HS-27A (cell line): ENCODE measurements at regions not wholly inside any gene's neighbourhood (a gene's known extent, or its start where the extent isn't known, plus 50 kb on each side); places are given as distances from the start of the nearest gene placed in this dataset.
"Not testable (repeated sequence)": the region's sequence is repeated elsewhere in the genome, so short reads cannot be mapped to it uniquely, and the experiment has no call there.

Experiments used
- DNase-seq: peaks from one replicate; pipeline ENCODE4 v3.0.0-alpha.2; 2012; ENCODE audit warnings: low read depth, missing footprints

GRCh38 chr6:18527836-18528743 is 140.9 kb downstream of the RNF144B start:
- DNase-seq = no peak

DNA sequence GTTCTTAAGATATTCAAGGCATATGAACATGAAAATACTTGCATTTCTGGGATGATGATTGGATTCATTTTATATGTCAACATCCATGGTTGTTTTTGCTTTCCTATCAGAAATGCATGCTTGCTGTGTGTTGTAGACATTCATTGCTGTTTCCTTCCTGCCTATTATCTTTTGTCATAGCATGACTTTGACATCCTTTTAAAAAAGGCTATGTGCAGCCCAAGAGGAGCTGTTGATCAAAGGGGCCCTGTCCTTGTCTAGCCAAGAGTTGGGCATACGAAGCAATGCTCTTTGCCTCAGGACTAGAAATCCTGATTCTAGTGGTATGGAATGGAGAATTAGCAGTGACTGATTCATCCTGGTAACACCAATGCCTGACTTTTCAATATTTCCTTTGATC is 143.1 kb downstream of the RNF144B start:
- no peak for DNase-seq

GRCh38 chr6:18532139-18532538 is 145.0 kb downstream of the RNF144B start:
- DNase-seq = no peak

DNA sequence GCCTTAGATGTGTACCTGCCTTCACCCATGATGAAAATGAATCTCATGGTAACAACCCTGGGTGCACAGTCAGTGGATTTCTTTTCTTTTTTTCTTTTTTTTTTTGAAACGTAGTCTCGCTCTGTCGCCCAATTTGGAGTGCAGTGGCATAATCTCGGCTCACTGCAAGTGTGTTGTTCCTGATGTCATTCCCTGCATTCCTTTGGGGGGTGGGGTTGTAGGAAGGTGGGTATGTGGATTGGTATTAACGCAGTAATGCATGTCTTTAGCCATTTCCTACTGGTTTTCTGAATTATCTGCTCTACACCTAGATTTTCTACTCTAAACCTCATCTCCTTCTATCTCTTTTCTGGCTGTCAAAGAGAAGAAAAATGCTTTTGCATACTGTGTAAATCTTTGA is 146.6 kb downstream of the RNF144B start:
- no peak for DNase-seq

DNA sequence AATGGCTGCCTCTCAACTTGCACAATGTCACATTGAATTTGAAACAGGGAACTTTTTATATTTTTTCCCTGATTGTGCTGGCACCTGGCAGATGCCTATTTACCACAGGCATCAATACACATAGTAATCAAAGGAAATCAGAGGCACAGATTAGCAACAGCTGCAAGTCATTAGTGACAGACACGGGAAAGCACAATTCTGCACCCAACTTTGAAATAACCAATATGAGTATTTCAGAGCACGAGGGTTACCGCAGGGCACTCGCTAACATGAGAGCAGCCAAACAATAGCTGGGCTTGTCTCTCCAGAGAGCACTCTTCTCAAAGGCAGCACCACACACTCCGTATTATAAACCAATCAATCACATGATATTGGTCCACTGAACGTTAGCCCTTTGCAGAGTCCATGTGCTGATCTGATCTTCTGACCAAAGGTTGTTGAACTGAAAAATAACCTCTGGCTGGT is 149.5 kb downstream of the RNF144B start:
- no peak for DNase-seq

DNA sequence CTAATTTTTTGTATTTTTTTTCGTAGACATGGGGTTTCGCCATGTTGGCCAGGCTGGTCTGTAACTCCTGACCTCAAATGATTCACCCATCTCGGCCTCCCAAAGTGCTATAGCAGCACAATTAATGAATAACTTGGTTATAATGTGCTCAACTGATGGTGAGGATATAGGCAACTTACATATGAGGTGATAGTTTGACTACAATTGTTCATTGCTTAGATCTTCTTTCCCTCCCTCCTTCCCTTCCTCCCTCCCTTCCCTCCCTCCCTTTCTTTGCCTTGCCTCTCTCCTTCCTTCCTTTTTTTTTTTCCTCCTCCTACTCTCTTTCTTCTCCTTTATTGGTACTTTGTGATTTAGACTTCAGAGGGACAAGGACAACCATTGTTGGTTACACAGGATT is 151.2 kb downstream of the RNF144B start:
- no peak for DNase-seq

DNA sequence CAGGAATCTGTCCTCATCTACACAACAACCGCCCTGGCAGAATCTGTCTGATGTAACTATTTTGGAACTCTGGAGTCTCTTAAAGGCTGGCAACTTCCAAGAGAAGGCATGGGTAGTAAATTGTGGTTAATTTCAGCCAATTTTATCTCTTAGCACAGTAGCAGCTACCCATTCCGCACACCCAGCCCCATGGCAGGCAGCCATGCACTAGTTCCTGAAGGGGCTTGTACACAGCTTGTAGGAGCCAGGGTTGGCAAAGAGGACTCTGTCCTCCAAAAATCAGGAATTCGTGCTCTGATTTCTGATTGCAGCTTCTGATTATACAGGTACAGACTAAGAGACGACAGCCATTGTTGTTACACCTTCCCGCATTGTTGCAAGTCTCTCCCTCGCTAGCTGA is 155.9 kb downstream of the RNF144B start:
- DNase-seq = no peak

DNA sequence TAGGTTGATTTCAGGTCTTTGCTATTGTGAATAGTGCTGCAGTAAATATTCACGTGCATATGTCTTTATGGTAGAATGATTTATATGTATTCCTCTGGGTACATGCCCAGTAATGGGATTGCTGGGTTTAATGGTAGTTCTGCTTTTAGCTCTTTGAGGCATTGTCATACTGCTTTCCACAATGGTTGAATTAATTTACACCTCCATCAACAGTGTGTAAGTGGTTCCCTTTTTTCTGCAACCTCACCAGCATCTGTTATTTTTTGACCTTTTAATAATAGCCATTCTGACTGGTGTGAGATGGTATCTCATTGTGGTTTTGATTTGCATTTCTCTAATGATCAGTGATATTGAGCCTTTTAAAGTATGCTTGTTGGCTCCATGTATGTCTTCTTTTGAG is 158.0 kb downstream of the RNF144B start:
- not testable (repeated sequence) for DNase-seq

- no peak for DNase-seq
Measured at GRCh38 chr6:18545726-18546125, 158.6 kb downstream of the RNF144B start.

DNA sequence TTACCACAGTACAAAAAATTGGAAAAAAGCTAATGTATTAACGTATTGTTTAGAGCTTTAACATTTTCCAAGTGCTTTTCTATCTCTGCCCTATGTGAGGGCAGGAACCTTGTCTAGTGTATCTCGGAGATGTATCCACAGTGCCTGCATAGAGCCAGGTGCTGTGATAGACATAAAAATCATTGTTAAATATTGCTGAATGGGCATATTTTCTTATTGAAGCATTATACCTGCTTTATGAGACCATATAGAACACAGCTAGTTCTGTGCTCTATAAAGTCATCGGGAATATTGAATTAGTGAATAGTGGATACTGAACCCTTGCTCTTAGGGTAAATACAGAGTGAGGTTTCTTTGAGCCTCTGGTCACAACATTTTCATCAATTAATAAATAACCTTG is 163.0 kb downstream of the RNF144B start:
- DNase-seq = no peak

- DNase-seq = no peak
Measured at GRCh38 chr6:18551228-18551627, 164.1 kb downstream of the RNF144B start.

- no peak for DNase-seq
Measured at GRCh38 chr6:18555750-18556149, 168.6 kb downstream of the RNF144B start.

- DNase-seq = no peak
Measured at GRCh38 chr6:18561037-18561750, 174.0 kb downstream of the RNF144B start.

DNA sequence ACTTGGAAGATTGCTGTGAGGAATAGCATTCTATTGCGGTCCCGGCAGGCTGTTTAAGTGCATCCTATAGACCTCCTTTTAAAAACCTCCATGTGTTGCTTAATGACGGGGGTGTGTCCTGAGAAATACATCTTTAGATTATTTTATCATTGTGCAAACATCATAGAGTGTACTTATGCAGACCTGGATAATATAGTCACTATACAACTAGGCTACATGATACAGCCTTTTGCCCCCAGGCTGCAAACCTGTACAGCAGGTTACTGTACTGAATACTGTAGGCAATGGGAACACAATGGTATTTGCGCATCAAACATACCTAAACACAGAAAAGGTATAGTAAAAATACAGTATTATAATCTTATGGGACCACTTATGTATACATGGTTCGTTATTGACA is 175.6 kb downstream of the RNF144B start:
- no peak for DNase-seq

DNA sequence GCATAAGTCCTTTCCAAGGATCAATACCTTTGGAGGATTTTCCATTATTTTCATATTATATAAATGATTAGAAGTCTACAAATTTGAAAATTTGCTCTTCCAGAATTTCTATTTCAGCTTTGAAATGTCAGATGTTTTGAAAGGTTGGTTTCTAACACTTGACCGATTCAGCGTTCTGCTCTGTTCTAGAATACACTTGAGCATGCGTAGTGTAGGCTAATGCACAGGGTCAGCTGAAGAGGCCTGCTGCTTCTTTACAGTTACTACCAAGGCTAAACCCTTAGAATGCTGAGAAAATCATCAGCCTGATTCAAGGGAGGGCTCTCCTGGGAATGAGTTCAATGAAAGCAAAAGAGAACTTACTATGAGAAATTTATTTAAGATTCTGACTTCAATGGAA is 177.6 kb downstream of the RNF144B start:
- DNase-seq = no peak

DNA sequence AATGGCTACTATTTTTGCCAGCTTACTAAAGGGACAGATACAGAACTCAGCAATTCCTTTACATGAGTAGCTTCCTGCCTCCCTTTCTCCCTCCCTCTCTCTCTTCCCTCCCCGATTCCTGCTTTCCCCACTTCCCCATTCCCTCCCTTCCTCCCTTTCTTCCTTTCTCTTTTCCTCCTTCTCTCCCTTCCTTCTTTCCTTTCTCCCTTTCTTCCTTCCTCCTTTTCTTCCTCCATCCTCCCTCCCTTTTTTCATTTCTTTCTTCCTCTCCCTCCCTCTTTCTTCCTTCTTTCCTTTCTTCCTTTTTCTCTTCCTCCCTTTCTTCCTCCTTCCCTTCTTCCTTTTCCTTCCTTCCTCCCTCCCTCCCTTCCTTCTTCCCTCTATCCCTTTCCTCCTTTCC is 178.1 kb downstream of the RNF144B start:
- no peak for DNase-seq

DNA sequence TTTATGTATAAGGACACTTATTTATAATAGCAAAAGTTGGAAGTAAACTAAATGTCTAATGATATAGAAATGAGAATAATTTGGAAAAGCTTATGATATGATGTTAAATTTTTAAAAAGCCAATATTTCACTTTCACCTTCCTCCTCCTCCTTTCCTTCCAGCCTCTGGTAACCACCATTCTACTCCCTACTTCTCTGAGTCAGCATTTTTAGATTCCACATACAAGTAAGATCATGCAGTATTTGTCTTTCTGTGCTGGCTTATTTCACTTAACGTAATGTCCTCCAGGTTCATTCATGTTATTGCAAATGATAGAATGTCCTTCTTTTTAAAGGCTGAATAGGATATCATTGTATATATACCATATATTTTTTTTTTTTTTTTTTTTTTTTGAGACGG is 180.2 kb downstream of the RNF144B start:
- no peak for DNase-seq

DNA sequence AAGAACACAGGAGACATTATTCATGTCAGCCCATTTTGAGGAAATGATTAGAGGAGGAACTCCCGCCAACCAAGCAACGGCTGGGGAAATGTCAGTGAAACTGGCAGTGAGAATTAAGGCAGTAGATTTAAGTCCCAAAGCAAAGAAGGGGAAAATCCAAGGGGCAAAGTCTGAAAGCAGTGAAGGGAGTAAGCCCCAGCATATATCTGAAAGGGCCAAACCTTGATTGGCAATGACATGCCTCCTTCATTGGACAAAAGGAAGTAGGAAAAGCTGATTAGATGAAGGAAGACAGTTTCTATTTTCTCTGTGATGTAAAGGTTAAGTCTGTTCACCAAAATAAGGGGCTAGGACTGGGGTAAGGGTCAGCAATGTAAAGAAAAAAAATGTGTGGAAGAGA is 190.3 kb downstream of the RNF144B start:
- DNase-seq = no peak

DNA sequence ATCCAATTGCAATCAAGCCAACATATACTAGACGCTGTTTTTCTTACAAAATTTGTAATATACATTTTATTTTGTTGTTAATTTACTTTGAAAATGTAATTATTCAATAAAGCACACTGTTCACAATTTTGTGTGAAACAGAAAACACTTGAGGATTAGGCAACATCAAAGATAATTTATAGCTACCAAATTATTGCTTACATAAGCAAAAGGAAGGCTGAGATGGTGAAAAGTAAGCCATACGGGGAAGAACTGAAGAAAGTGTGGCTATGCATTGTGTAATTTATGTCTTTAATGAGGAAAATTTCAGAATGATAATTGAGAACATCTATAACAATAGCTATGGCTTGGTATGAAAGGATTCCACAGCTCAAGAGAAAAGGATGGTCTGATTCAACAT is 192.0 kb downstream of the RNF144B start:
- no peak for DNase-seq

- DNase-seq = no peak
Measured at GRCh38 chr6:18579869-18580268, 192.7 kb downstream of the RNF144B start.

DNA sequence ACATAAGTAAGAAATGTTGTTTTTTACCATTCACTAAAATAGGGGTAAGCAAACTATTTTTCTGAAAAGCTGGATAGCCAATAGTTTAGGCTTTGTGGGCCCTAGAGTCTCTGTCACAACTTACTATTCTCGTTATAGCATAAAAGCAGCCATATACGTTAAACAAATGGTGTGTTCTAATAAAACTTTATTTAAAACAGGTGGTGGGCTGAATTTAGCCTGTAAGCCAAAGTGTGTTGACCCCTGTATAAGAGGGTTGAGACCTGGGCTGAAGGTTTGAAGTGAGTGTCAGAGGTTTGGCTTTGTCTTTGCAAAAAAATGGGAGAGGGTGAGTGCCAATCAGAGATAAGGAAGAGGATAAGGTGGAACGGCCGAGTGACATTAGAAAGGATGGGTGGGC is 197.2 kb downstream of the RNF144B start:
- DNase-seq = no peak

DNA sequence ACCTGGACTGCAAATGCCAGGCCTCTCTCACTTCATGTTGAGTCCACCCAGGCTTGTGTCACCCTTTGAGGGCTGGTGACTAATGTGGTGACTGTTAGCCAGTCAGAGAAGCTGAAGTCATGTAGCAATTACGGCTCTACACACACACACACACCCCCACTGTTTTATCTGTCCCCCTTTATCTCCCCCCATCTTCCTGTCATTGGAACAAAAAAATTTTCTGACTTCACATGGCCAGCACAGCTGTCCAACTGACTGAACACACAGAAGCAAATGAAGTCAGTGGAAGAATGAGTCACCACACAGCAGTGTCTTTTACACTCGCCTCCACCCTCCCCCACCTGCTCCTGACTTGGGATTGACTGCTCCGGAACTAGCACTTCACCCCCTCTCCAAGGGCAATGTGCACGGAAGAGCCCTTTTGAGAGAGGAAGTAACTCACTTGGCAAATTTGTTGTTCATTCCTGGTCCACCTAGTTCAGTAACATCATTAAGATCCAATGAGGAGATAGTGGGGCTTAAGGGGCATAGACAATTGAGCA is 198.0 kb downstream of the RNF144B start:
- DNase-seq = peak; percentile 40

GRCh38 chr6:18586133-18586532 is 199.0 kb downstream of the RNF144B start:
- no peak for DNase-seq
